ENCODE measurements at regions not wholly inside any gene's neighbourhood (a gene's known extent, or its start where the extent isn't known, plus 50 kb on each side); places are given as distances from the start of the nearest gene placed in this dataset.

DNA sequence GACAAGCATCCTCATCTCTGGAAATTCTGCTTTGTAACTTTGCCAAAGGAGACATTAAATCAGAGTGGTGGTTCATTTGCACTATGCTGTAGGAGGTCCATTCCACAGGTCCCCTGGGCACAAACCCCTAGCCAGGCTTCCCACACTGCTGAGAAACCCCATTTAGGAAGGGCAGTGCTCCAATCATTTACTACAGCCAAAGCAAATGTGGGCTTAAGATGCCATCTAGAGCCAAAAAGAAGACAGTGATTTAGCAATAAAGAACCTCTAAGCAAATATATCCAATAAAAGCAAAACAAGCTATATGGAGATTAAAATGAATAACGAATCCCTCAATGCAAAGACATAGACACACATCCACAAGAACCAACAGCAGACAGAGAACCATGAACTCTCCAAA lies 129.0 kb upstream of the ALDH1B1 start:
- TF ChIP-seq, protein P1, sequence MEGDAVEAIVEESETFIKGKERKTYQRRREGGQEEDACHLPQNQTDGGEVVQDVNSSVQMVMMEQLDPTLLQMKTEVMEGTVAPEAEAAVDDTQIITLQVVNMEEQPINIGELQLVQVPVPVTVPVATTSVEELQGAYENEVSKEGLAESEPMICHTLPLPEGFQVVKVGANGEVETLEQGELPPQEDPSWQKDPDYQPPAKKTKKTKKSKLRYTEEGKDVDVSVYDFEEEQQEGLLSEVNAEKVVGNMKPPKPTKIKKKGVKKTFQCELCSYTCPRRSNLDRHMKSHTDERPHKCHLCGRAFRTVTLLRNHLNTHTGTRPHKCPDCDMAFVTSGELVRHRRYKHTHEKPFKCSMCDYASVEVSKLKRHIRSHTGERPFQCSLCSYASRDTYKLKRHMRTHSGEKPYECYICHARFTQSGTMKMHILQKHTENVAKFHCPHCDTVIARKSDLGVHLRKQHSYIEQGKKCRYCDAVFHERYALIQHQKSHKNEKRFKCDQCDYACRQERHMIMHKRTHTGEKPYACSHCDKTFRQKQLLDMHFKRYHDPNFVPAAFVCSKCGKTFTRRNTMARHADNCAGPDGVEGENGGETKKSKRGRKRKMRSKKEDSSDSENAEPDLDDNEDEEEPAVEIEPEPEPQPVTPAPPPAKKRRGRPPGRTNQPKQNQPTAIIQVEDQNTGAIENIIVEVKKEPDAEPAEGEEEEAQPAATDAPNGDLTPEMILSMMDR (IDR thresholded peaks at IDR 0.05; ENCODE audit: low read depth, low read length), result peak; percentile 47
- no peak for TF ChIP-seq EZH2phosphoT487 (IDR thresholded peaks at IDR 0.05; ENCODE audit: low read depth)

Data from OCI-LY3 (cell line).